Right ventricle myocardium superior (tissue), 1 donor: ENCODE measurements at regions not wholly inside any gene's neighbourhood (a gene's known extent, or its start where the extent isn't known, plus 50 kb on each side); places are given as distances from the start of the nearest gene placed in this dataset.

Source experiments
- ATAC-seq: fragments of 200-7000 bp; cut with Tn5 transposase; one replicate; pipeline ENCODE4 v1.9.1; 2020; ENCODE audit warnings: mild to moderate bottlenecking; ENCODE audit not compliant: poor library complexity
- DNase-seq: peaks from one replicate; pipeline ENCODE4 v3.0.0-alpha.2; 2020
- intact Hi-C: fragments of 100-400 bp; cut with DNase I; formaldehyde crosslinking; loops from one replicate; pipeline ENCODE4 v1.11.2; 2022
- donor health status: DM: no; HTN: yes; CAD: no; lungs with severe emphysema.

GRCh38 chr2:204195498-204195897 is 258.9 kb downstream of the ICOS start:
- intact Hi-C loops, result no loop called here
- no peak for DNase-seq
- ATAC-seq, result no peak

GRCh38 chr2:204197336-204198005 is 260.9 kb downstream of the ICOS start:
- DNase-seq (no peak), ATAC-seq (no peak)
- intact Hi-C loops, result no loop called here

- DNase-seq, result no peak
- intact Hi-C loops, result no loop called here
- ATAC-seq, result no peak
These were observed 262.8 kb downstream of the ICOS start for GRCh38 chr2:204199357-204199756.

GRCh38 chr2:204201507-204201906 is 264.9 kb downstream of the ICOS start:
- no peak for DNase-seq
- ATAC-seq, result no peak
- intact Hi-C loops, result no loop called here

GRCh38 chr2:204202253-204202652 is 265.7 kb downstream of the ICOS start:
- intact Hi-C loops, result no loop called here
- DNase-seq, result no peak
- ATAC-seq, result no peak

- ATAC-seq (no peak), DNase-seq (no peak)
- intact Hi-C loops, result no loop called here
These were observed 267.1 kb downstream of the ICOS start for GRCh38 chr2:204203704-204204103.

GRCh38 chr2:204205082-204205481 is 268.5 kb downstream of the ICOS start:
- intact Hi-C loops, result no loop called here
- ATAC-seq (no peak), DNase-seq (no peak)

- DNase-seq (no peak), ATAC-seq (no peak)
- intact Hi-C loops, result no loop called here
These were observed 269.0 kb downstream of the ICOS start for GRCh38 chr2:204205538-204205937.

GRCh38 chr2:204207866-204208265 is 271.3 kb downstream of the ICOS start:
- intact Hi-C loops, result no loop called here
- ATAC-seq, result no peak

GRCh38 chr2:204213588-204213987 is 277.0 kb downstream of the ICOS start:
- DNase-seq (no peak), ATAC-seq (no peak)
- intact Hi-C loops, result no loop called here

More at GRCh38 chr2:204207866-204208265, 271.3 kb downstream of the ICOS start:
- DNase-seq, result no peak

GRCh38 chr2:204218040-204218439 is 281.5 kb downstream of the ICOS start:
- ATAC-seq (no peak), DNase-seq (no peak)
- intact Hi-C loops, result no loop called here

- ATAC-seq, result no peak
- intact Hi-C loops, result no loop called here
These were observed 282.6 kb downstream of the ICOS start for GRCh38 chr2:204219196-204219595.

GRCh38 chr2:204220896-204221295 is 284.3 kb downstream of the ICOS start:
- ATAC-seq (no peak), DNase-seq (no peak)
- intact Hi-C loops, result no loop called here

More at GRCh38 chr2:204219196-204219595, 282.6 kb downstream of the ICOS start:
- DNase-seq, result no peak

GRCh38 chr2:204223046-204223445 is 286.5 kb downstream of the ICOS start:
- no peak for DNase-seq

GRCh38 chr2:204223544-204223943 is 287.0 kb downstream of the ICOS start:
- no peak for DNase-seq
- intact Hi-C loops, result no loop called here
- no peak for ATAC-seq

More at GRCh38 chr2:204223046-204223445, 286.5 kb downstream of the ICOS start:
- no peak for ATAC-seq
- intact Hi-C loops, result no loop called here

- no peak for DNase-seq
- intact Hi-C loops, result no loop called here
- ATAC-seq, result no peak
These were observed 289.1 kb downstream of the ICOS start for GRCh38 chr2:204225671-204226073.

- intact Hi-C loops, result no loop called here
- DNase-seq (no peak), ATAC-seq (peak; percentile 34)
These were observed 289.8 kb downstream of the ICOS start for GRCh38 chr2:204226305-204226880.

GRCh38 chr2:204228169-204228886 is 291.8 kb downstream of the ICOS start:
- no peak for ATAC-seq
- intact Hi-C loops, result no loop called here

GRCh38 chr2:204234248-204234647 is 297.7 kb downstream of the ICOS start:
- no peak for DNase-seq
- no peak for ATAC-seq
- intact Hi-C loops, result no loop called here

More at GRCh38 chr2:204228169-204228886, 291.8 kb downstream of the ICOS start:
- DNase-seq, result no peak

GRCh38 chr2:204234879-204235278 is 298.3 kb downstream of the ICOS start:
- no peak for DNase-seq
- intact Hi-C loops, result no loop called here
- no peak for ATAC-seq
